Spleen (tissue), 7 donors: ENCODE measurements at regions not wholly inside any gene's neighbourhood (a gene's known extent, or its start where the extent isn't known, plus 50 kb on each side); places are given as distances from the start of the nearest gene placed in this dataset.

Experiments used
- CTCF ChIP-seq, 11 experiments: fragments of 200-600 bp in 7 of 11; fragments of 450-650 bp in 4 of 11; sonication (generic) in 4 of 11; IDR thresholded peaks in 8 of 11; conservative IDR thresholded peaks in 3 of 11; 1 replicate in 7 of 11; 2 replicates in 4 of 11; pipeline versions ENCODE4 v1.4.0 to v1.8.0; 2016 to 2021; ENCODE audit warnings: antibody characterized with exemption in 11 of 11, inconsistent platforms in 4 of 11, mild to moderate bottlenecking in 1 of 11
- POLR2AphosphoS5 ChIP-seq, 3 donors: sonication (generic); formaldehyde crosslinking; IDR thresholded peaks; one replicate each; pipeline ENCODE4 v1.5.1; 2017; ENCODE audit warnings: antibody characterized with exemption in 3 of 3
- donor health status: DM: no; HTN: no; CAD: no; lungs with moderate emphysema.
- donor health status: DM: no; HTN: no; CAD: no.
- donor health status: DM: no; HTN: no; CAD: no.

- TF ChIP-seq CTCF (IDR thresholded peaks at IDR 0.05 in 8 of 11, conservative IDR thresholded peaks at IDR 0.05 in 3 of 11) (no peak), POLR2AphosphoS5 (IDR thresholded peaks at IDR 0.05) (no peak)
Measured at GRCh38 chr13:103852036-103852435, 785.8 kb upstream of the SLC10A2 start.
